RPMI8226 (cell line): ENCODE measurements at regions not wholly inside any gene's neighbourhood (a gene's known extent, or its start where the extent isn't known, plus 50 kb on each side); places are given as distances from the start of the nearest gene placed in this dataset.

Experiments used
- DNase-seq: peaks from one replicate; pipeline ENCODE4 v3.0.0-alpha.2; 2015

- no peak for DNase-seq
Observed at GRCh38 chr11:62073061-62073460, 50.8 kb upstream of the INCENP start.

GRCh38 chr11:62071408-62071807, 52.4 kb upstream of the INCENP start:
- DNase-seq, result no peak

- no peak for DNase-seq
Observed at GRCh38 chr11:62069986-62070919, 53.6 kb upstream of the INCENP start.

- DNase-seq, result no peak
Observed at GRCh38 chr11:62069374-62069773, 54.4 kb upstream of the INCENP start.

- DNase-seq, result no peak
Observed at GRCh38 chr11:62068730-62069129, 55.1 kb upstream of the INCENP start.

- DNase-seq, result no peak
Observed at GRCh38 chr11:62067741-62068140, 56.1 kb upstream of the INCENP start.

GRCh38 chr11:62064221-62064620, 59.6 kb upstream of the INCENP start:
- DNase-seq, result no peak

GRCh38 chr11:62062223-62062861, 61.5 kb upstream of the INCENP start:
- DNase-seq, result no peak

GRCh38 chr11:62061356-62062222, 62.2 kb upstream of the INCENP start:
- DNase-seq, result peak; percentile 39

GRCh38 chr11:62057069-62057468, 66.7 kb upstream of the INCENP start:
- DNase-seq, result no peak

GRCh38 chr11:62055970-62056369, 67.8 kb upstream of the INCENP start:
- DNase-seq, result no peak

GRCh38 chr11:62054484-62055121, 69.2 kb upstream of the INCENP start:
- peak; percentile 80 for DNase-seq

GRCh38 chr11:62054081-62054480, 69.7 kb upstream of the INCENP start:
- DNase-seq, result no peak

GRCh38 chr11:62050716-62051115, 73.1 kb upstream of the INCENP start:
- DNase-seq, result no peak

GRCh38 chr11:62048100-62048499, 75.7 kb upstream of the INCENP start:
- DNase-seq, result no peak

- no peak for DNase-seq
Observed at GRCh38 chr11:62046568-62047100, 77.2 kb upstream of the INCENP start.

- no peak for DNase-seq
Observed at GRCh38 chr11:62044639-62045121, 77.2 kb upstream of the FTH1 start.

GRCh38 chr11:62035293-62035692, 67.9 kb upstream of the FTH1 start:
- no peak for DNase-seq

- DNase-seq, result no peak
Observed at GRCh38 chr11:62034036-62034338, 66.6 kb upstream of the FTH1 start.

GRCh38 chr11:62033191-62034035, 66.0 kb upstream of the FTH1 start:
- no peak for DNase-seq

- no peak for DNase-seq
Observed at GRCh38 chr11:62030071-62030684, 62.7 kb upstream of the FTH1 start.
